GM06990 (cell line): ENCODE measurements at regions not wholly inside any gene's neighbourhood (a gene's known extent, or its start where the extent isn't known, plus 50 kb on each side); places are given as distances from the start of the nearest gene placed in this dataset.
"Not testable (repeated sequence)": the region's sequence is repeated elsewhere in the genome, so short reads cannot be mapped to it uniquely, and the experiment has no call there.

ENCODE experiments used
- DNase-seq: peaks from one replicate; pipeline ENCODE4 v3.0.0-alpha.2; 2011; ENCODE audit not compliant: insufficient read length; ENCODE audit errors: extremely low read depth
- H3K27me3 ChIP-seq: replicated peaks from 2 replicates; pipeline ENCODE4 v1.6.0; 2011; ENCODE audit warnings: low read length; ENCODE audit not compliant: control insufficient read depth, insufficient read depth
- H3K36me3 ChIP-seq: 2 replicates; pipeline ENCODE4 v1.5.1; 2011; ENCODE audit warnings: low read length; ENCODE audit not compliant: control insufficient read depth, insufficient read depth
- H3K4me3 ChIP-seq: replicated peaks from 2 replicates; pipeline ENCODE4 v1.5.1; 2011; ENCODE audit warnings: low read depth, mild to moderate bottlenecking, control low read depth, low read length
- CTCF ChIP-seq: IDR thresholded peaks from 2 replicates; pipeline ENCODE4 v1.5.1; 2011; ENCODE audit warnings: low read length, control low read depth, mild to moderate bottlenecking, inconsistent platforms; ENCODE audit not compliant: insufficient read depth, poor library complexity, severe bottlenecking

GRCh38 chr4:59664771-59665170 is 1535.4 kb upstream of the ADGRL3 start:
- Histone ChIP-seq H3K4me3 (no peak overlapping the region), H3K27me3 (no peaks in the 10 kb centered on the region), H3K36me3 (no peaks in the 10 kb centered on the region)
- DNase-seq, result no peak
- no peak for TF ChIP-seq CTCF

- DNase-seq, result no peak
- TF ChIP-seq CTCF, result no peak
- no peaks in the 10 kb centered on the region for H3K27me3 ChIP-seq
These were observed 1533.5 kb upstream of the ADGRL3 start for GRCh38 chr4:59666645-59667044.

GRCh38 chr4:59671037-59671436 is 1529.1 kb upstream of the ADGRL3 start:
- Histone ChIP-seq H3K27me3 (no peaks in the 10 kb centered on the region), H3K36me3 (no peaks in the 10 kb centered on the region), H3K4me3 (no peak overlapping the region)
- no peak for TF ChIP-seq CTCF
- DNase-seq, result no peak

More at GRCh38 chr4:59666645-59667044, 1533.5 kb upstream of the ADGRL3 start:
- Histone ChIP-seq H3K4me3 (no peak overlapping the region), H3K36me3 (no peaks in the 10 kb centered on the region)

- Histone ChIP-seq H3K27me3 (no peaks in the 10 kb centered on the region), H3K4me3 (no peak overlapping the region), H3K36me3 (no peaks in the 10 kb centered on the region)
- TF ChIP-seq CTCF, result no peak
- DNase-seq, result no peak
These were observed 1523.7 kb upstream of the ADGRL3 start for GRCh38 chr4:59676389-59676788.

- not testable (repeated sequence) for H3K36me3 ChIP-seq, DNase-seq, H3K27me3 ChIP-seq, H3K4me3 ChIP-seq
These were observed 1523.1 kb upstream of the ADGRL3 start for GRCh38 chr4:59676992-59677391.

- DNase-seq, result no peak
- no peak for TF ChIP-seq CTCF
- no peak overlapping the region for H3K4me3 ChIP-seq
These were observed 1514.5 kb upstream of the ADGRL3 start for GRCh38 chr4:59685626-59686025.

More at GRCh38 chr4:59685626-59686025, 1514.5 kb upstream of the ADGRL3 start:
- H3K27me3 ChIP-seq, result no peaks in the 10 kb centered on the region
- no peaks in the 10 kb centered on the region for H3K36me3 ChIP-seq
